Type B pancreatic cell (in vitro differentiated cells): ENCODE measurements at regions not wholly inside any gene's neighbourhood (a gene's known extent, or its start where the extent isn't known, plus 50 kb on each side); places are given as distances from the start of the nearest gene placed in this dataset.
A peak's percentile ranks its signal among the peaks of the same experiment; 100 is the strongest.

Experiments used
- DNase-seq: peaks from one replicate; pipeline ENCODE4 v3.0.0; 2021; ENCODE audit warnings: mixed read lengths; ENCODE audit not compliant: unreplicated experiment; ENCODE audit errors: extremely low spot score
- H3K27ac Mint-ChIP-seq: 2 replicates; pipeline ENCODE4 v1.8.0; 2021; ENCODE audit warnings: mild to moderate bottlenecking, mixed read lengths
- H3K27me3 Mint-ChIP-seq: 2 replicates; pipeline ENCODE4 v1.8.0; 2021; ENCODE audit warnings: mixed read lengths
- H3K36me3 Mint-ChIP-seq: 2 replicates; pipeline ENCODE4 v1.8.0; 2021; ENCODE audit warnings: mixed read lengths
- H3K4me1 Mint-ChIP-seq: one replicate; pipeline ENCODE4 v1.8.0; 2021; ENCODE audit warnings: mixed read lengths; ENCODE audit not compliant: unreplicated experiment
- H3K4me3 Mint-ChIP-seq: 2 replicates; pipeline ENCODE4 v1.8.0; 2021; ENCODE audit warnings: mild to moderate bottlenecking, mixed read lengths
- H3K9me3 Mint-ChIP-seq: 2 replicates; pipeline ENCODE4 v1.8.0; 2021; ENCODE audit warnings: mixed read lengths
- TF ChIP-seq, protein P1 (sequence below): fragments of 200-600 bp; sonication (generic); conservative IDR thresholded peaks from 2 replicates; pipeline ENCODE4 v1.5.0; 2021; ENCODE audit warnings: antibody characterized with exemption, mild to moderate bottlenecking

DNA sequence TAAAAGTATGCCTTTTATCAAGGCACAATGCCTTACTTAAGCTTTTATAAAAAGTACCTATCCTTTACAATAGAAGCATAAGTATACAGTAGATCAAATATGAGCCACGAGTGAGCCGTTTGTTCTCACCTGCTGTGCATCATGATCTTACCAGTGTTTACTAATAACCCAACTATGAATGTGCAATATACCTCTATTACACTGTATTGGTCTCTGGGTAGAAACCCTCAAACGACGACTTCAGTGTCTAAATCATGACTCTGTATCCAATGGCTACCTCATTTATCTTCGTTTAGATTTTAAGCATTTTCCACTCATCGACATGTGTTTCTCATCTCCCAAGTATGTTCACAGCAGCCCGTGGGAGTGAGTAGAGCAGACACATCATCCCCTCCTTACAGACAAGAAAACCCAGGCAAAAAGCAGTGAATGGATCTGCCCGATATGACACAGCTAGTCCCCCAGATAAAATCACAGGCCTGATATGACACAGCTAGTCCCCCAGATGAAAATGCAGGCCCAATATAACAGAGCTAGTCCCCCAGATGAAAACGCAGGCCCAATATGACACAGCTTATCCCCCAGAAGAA lies 279.8 kb downstream of the TNS1 start:
- Mint-ChIP-seq H3K27ac (peak overlapping the region; percentile 69), H3K4me3 (no peak overlapping the region), H3K36me3 (no peaks in the 10 kb centered on the region), H3K27me3 (peaks cover 6% of the 10 kb centered on the region), H3K4me1 (peaks cover 15% of the 10 kb centered on the region), H3K9me3 (peaks cover 5% of the 10 kb centered on the region)
- TF ChIP-seq, protein P1, sequence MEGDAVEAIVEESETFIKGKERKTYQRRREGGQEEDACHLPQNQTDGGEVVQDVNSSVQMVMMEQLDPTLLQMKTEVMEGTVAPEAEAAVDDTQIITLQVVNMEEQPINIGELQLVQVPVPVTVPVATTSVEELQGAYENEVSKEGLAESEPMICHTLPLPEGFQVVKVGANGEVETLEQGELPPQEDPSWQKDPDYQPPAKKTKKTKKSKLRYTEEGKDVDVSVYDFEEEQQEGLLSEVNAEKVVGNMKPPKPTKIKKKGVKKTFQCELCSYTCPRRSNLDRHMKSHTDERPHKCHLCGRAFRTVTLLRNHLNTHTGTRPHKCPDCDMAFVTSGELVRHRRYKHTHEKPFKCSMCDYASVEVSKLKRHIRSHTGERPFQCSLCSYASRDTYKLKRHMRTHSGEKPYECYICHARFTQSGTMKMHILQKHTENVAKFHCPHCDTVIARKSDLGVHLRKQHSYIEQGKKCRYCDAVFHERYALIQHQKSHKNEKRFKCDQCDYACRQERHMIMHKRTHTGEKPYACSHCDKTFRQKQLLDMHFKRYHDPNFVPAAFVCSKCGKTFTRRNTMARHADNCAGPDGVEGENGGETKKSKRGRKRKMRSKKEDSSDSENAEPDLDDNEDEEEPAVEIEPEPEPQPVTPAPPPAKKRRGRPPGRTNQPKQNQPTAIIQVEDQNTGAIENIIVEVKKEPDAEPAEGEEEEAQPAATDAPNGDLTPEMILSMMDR: no peak
- DNase-seq: no peak

DNA sequence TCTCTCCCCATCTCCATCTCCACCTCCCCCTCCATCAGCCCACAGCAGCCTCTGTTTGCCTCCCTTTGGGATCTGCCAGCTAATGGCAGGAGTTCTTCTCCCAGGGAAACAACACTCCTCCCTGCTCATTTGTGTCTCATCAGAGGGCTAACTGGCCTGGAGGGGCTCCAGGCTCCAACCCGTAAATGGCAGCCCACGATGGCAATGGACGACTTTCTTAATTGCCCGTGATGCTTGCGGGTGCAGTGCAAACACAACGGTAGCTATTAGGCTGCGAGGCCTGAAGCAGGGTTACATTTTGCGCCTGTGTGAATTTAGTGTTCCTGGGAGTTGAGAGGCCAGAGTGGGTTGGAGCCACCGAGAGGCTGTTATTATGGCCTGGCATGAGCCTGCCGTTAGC lies 285.1 kb downstream of the TNS1 start:
- Mint-ChIP-seq H3K36me3 (no peaks in the 10 kb centered on the region), H3K27me3 (peaks cover 10% of the 10 kb centered on the region), H3K4me3 (no peak overlapping the region), H3K9me3 (no peaks in the 10 kb centered on the region), H3K27ac (no peak overlapping the region), H3K4me1 (peaks cover 19% of the 10 kb centered on the region)
- DNase-seq: no peak
- TF ChIP-seq, protein P1: no peak

DNA sequence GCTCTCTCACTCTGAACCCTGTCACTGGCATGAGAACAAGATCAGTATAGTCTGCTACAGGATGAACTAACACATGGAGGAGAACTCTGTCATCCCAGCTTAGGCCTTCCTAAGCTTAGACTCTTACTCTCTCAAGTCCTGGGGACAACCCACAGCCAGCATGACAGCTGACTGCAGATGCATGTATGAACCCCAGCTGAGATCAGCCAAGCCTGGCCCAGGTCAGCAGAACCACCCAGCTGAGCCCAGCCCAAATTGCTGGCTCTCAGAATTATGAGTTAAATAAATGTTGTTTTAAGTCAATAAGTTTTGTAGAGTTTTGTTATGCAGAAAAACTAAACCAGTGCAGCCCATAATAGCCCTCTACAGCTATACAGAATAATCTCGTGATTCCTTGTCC lies 287.3 kb downstream of the TNS1 start:
- Mint-ChIP-seq H3K4me3 (no peak overlapping the region), H3K27me3 (peaks cover 10% of the 10 kb centered on the region), H3K36me3 (no peaks in the 10 kb centered on the region), H3K9me3 (no peaks in the 10 kb centered on the region), H3K27ac (no peak overlapping the region), H3K4me1 (peaks cover 23% of the 10 kb centered on the region)
- TF ChIP-seq, protein P1: no peak
- DNase-seq: no peak

DNA sequence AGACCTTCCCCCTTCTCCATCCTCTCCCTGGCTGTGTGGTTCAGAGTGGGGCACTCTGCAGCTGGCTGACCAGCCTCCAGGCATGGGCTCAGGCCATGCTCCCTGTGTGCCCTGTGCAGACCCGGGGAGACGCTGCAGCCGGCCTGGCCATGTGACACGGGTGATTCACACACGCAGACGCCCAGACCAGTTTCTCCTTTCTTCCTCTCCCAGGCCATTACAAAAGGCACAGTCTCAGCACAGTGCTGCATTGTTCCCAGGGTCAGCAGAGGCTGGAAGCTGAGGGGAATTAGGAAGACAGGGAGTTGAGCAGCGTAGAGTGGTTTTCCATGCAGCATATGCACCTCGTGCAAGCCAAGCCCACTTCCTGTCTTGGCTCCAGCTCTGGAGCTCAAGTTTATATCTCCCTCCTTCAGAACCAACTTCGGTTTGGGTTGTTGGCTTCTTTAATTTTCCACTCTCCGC lies 288.5 kb downstream of the TNS1 start:
- no peak overlapping the region for H3K27ac Mint-ChIP-seq
- H3K4me3 Mint-ChIP-seq: no peak overlapping the region
- TF ChIP-seq, protein P1: no peak
- H3K9me3 Mint-ChIP-seq: no peaks in the 10 kb centered on the region
- DNase-seq: no peak
- peaks cover 32% of the 10 kb centered on the region for H3K4me1 Mint-ChIP-seq
- H3K27me3 Mint-ChIP-seq: peaks cover 10% of the 10 kb centered on the region
- no peaks in the 10 kb centered on the region for H3K36me3 Mint-ChIP-seq

DNA sequence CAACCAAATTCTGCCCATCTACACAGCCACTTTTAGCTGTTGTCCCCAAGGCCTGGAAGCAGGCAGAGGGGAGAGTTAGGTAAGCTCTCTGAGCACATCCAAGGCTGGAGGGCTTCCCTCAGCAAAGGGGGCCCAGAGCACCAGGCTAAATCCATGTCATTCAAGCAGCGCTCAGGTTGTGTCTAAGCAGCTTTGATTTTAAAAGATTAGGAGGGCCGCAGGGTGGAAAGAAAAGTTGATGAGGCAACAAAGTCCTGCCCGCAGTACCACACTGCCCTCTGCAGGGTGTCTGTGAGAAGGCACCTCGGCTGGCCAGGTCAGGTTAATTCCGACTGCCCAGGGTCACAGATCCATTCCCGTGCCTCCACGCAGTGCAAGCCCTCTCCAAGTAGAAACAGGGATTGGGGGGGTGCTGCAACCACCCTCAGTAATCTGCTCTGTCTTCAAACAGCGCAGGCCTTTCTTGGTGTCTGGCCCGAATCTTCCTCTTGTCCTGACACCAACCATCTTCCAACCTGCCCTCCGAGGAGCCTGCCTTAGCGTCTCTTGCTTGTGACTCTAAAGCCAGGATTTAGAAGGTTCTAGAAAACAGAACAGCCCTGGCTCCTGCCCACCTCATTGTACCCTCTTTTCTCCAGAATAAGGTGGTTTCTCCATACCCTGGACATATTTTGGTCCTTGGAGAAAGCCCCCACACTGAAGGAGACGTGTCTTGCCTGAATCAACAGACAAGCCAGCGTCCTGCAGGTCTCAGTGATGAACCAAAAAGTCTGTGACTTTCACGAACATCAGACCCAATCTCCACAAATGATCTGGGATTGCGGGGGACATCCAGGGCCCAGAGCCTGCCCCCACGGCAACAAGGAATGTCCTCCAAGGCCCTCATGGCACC lies 289.2 kb downstream of the TNS1 start:
- DNase-seq: peak; percentile 88
- H3K27me3 Mint-ChIP-seq: peaks cover 7% of the 10 kb centered on the region
- H3K9me3 Mint-ChIP-seq: no peaks in the 10 kb centered on the region
- H3K27ac Mint-ChIP-seq: no peak overlapping the region
- H3K4me1 Mint-ChIP-seq: peaks cover 32% of the 10 kb centered on the region
- H3K4me3 Mint-ChIP-seq: no peak overlapping the region
- TF ChIP-seq, protein P1: peak; percentile 99
- H3K36me3 Mint-ChIP-seq: no peaks in the 10 kb centered on the region
